Right lobe of liver (tissue), 4 donors: ENCODE measurements at regions not wholly inside any gene's neighbourhood (a gene's known extent, or its start where the extent isn't known, plus 50 kb on each side); places are given as distances from the start of the nearest gene placed in this dataset.

Experiments used
- POLR2A ChIP-seq: fragments of 450-650 bp; IDR thresholded peaks from one replicate; pipeline ENCODE4 v1.6.1; 2017; ENCODE audit warnings: antibody characterized with exemption, mild to moderate bottlenecking
- TF ChIP-seq, protein P1 (sequence below), 4 donors: fragments of 200-600 bp in 3 of 4; fragments of 450-650 bp in 1 of 4; IDR thresholded peaks; one replicate each; pipeline versions ENCODE4 v1.5.1 to v1.8.0; 2016 to 2022; ENCODE audit warnings: antibody characterized with exemption in 4 of 4, mild to moderate bottlenecking in 2 of 4
- donor health status: DM: no; HTN: no; CAD: no.
- donor health status: DM: no; HTN: no; CAD: no.
- donor health status: DM: no; HTN: yes; CAD: no.

DNA sequence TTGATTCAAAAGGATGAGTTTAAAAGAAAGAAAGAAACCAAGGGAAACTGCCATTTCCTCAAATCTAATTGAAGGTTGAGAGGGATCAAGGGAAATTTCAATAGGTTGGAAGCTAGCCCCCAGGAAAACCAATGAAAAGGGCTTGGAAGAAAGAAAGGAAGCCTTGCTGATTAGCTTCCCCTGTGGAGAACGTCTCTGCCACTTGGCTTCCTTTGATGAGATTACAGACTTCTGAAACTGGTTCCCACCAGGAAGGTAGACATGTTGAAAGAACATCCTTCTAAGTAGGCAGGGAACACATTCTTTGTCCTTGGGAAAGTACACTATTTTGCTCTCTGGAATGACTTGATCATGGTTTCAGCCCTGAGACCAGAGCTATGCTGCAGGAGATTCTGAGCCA is 65.5 kb upstream of the DMRTA1 start:
- TF ChIP-seq, protein P1, sequence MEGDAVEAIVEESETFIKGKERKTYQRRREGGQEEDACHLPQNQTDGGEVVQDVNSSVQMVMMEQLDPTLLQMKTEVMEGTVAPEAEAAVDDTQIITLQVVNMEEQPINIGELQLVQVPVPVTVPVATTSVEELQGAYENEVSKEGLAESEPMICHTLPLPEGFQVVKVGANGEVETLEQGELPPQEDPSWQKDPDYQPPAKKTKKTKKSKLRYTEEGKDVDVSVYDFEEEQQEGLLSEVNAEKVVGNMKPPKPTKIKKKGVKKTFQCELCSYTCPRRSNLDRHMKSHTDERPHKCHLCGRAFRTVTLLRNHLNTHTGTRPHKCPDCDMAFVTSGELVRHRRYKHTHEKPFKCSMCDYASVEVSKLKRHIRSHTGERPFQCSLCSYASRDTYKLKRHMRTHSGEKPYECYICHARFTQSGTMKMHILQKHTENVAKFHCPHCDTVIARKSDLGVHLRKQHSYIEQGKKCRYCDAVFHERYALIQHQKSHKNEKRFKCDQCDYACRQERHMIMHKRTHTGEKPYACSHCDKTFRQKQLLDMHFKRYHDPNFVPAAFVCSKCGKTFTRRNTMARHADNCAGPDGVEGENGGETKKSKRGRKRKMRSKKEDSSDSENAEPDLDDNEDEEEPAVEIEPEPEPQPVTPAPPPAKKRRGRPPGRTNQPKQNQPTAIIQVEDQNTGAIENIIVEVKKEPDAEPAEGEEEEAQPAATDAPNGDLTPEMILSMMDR (IDR thresholded peaks at IDR 0.05), result no peak
- TF ChIP-seq POLR2A, result no peak
